ENCODE measurements at regions not wholly inside any gene's neighbourhood (a gene's known extent, or its start where the extent isn't known, plus 50 kb on each side); places are given as distances from the start of the nearest gene placed in this dataset.

DNA sequence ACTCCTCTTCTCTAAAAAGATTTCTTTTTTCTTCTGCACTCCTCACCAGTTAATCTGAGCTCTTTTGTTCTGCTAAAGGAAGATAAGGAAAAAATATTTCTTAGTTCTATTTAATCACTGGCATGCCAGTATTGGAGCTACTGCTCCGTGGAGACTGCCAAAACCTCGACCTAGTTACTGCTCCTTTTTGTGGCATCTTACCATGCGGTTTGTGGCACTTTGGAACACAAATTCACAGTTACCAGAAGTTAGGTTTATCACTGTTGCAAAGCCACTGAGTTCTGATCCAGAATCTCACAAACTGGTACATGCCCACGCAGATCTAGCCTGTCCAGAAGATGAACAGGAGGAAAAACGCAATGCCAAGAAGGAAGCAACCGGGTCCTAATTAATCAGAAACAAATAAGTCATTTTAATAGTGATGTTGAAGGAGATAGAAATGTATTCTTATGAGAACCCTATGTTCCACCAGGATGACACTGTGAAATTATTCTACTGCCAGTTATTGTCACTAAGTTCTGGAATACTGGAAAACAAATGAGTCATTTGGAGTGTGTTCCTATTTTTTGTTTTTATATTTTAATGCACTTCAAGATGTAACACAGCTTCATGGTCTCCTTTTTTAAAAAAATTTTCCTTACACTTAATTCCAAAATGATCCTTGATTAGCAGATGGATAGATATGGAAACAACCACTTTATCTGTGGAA is 106.7 kb upstream of the GK2 start:
- TF ChIP-seq, protein P1, sequence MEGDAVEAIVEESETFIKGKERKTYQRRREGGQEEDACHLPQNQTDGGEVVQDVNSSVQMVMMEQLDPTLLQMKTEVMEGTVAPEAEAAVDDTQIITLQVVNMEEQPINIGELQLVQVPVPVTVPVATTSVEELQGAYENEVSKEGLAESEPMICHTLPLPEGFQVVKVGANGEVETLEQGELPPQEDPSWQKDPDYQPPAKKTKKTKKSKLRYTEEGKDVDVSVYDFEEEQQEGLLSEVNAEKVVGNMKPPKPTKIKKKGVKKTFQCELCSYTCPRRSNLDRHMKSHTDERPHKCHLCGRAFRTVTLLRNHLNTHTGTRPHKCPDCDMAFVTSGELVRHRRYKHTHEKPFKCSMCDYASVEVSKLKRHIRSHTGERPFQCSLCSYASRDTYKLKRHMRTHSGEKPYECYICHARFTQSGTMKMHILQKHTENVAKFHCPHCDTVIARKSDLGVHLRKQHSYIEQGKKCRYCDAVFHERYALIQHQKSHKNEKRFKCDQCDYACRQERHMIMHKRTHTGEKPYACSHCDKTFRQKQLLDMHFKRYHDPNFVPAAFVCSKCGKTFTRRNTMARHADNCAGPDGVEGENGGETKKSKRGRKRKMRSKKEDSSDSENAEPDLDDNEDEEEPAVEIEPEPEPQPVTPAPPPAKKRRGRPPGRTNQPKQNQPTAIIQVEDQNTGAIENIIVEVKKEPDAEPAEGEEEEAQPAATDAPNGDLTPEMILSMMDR (IDR thresholded peaks at IDR 0.05): no peak
- TF ChIP-seq POLR2A (IDR thresholded peaks at IDR 0.05): no peak
- peak; percentile 70 for TF ChIP-seq POLR2AphosphoS5 (IDR thresholded peaks at IDR 0.05)
- no peak for TF ChIP-seq EP300 (IDR thresholded peaks at IDR 0.05)

All from gastroesophageal sphincter (tissue), 3 donors.